Activated CD4-positive, CD25-positive, alpha-beta regulatory T cell (primary cell): ENCODE measurements at regions not wholly inside any gene's neighbourhood (a gene's known extent, or its start where the extent isn't known, plus 50 kb on each side); places are given as distances from the start of the nearest gene placed in this dataset.
"Not testable (repeated sequence)": the region's sequence is repeated elsewhere in the genome, so short reads cannot be mapped to it uniquely, and the experiment has no call there.

Experiments
- DNase-seq, 4 experiments: peaks; one replicate each; lab custom pipeline; 2025; lab: John Stamatoyannopoulos, UW

GRCh38 chr5:157976429-157976828, 117.5 kb upstream of the CLINT1 start:
- no peak for DNase-seq

- DNase-seq = no peak
Observed at GRCh38 chr5:157972579-157972978, 113.6 kb upstream of the CLINT1 start.

- DNase-seq = no peak
Observed at GRCh38 chr5:157971571-157972216, 112.7 kb upstream of the CLINT1 start.

- DNase-seq = not testable (repeated sequence)
Observed at GRCh38 chr5:157968570-157968969, 109.6 kb upstream of the CLINT1 start.

- DNase-seq = no peak
Observed at GRCh38 chr5:157965989-157966388, 107.0 kb upstream of the CLINT1 start.

- DNase-seq = no peak
Observed at GRCh38 chr5:157965040-157965678, 106.2 kb upstream of the CLINT1 start.

GRCh38 chr5:157963761-157964160, 104.8 kb upstream of the CLINT1 start:
- DNase-seq = no peak

- DNase-seq = no peak
Observed at GRCh38 chr5:157963244-157963643, 104.3 kb upstream of the CLINT1 start.

- not testable (repeated sequence) for DNase-seq
Observed at GRCh38 chr5:157962686-157963085, 103.7 kb upstream of the CLINT1 start.

- no peak for DNase-seq
Observed at GRCh38 chr5:157961896-157962590, 103.1 kb upstream of the CLINT1 start.

- DNase-seq = no peak
Observed at GRCh38 chr5:157961176-157961575, 102.2 kb upstream of the CLINT1 start.

GRCh38 chr5:157959370-157959769, 100.4 kb upstream of the CLINT1 start:
- DNase-seq = no peak

GRCh38 chr5:157956271-157956885, 97.4 kb upstream of the CLINT1 start:
- DNase-seq = no peak

GRCh38 chr5:157955541-157956172, 96.7 kb upstream of the CLINT1 start:
- no peak for DNase-seq

- DNase-seq = no peak
Observed at GRCh38 chr5:157952374-157952685, 93.4 kb upstream of the CLINT1 start.

GRCh38 chr5:157951673-157952373, 92.9 kb upstream of the CLINT1 start:
- no peak for DNase-seq

GRCh38 chr5:157949520-157949919, 90.6 kb upstream of the CLINT1 start:
- no peak for DNase-seq

GRCh38 chr5:157948738-157949410, 89.9 kb upstream of the CLINT1 start:
- DNase-seq = peak; percentile 27 to 51 (median 31)

- DNase-seq = no peak
Observed at GRCh38 chr5:157947156-157947555, 88.2 kb upstream of the CLINT1 start.

GRCh38 chr5:157945822-157946221, 86.9 kb upstream of the CLINT1 start:
- not testable (repeated sequence) for DNase-seq

- DNase-seq = no peak
Observed at GRCh38 chr5:157944938-157945337, 86.0 kb upstream of the CLINT1 start.
